T-helper 2 cell (primary cell): ENCODE measurements at regions not wholly inside any gene's neighbourhood (a gene's known extent, or its start where the extent isn't known, plus 50 kb on each side); places are given as distances from the start of the nearest gene placed in this dataset.
A peak's percentile ranks its signal among the peaks of the same experiment; 100 is the strongest.
"Not testable (repeated sequence)": the region's sequence is repeated elsewhere in the genome, so short reads cannot be mapped to it uniquely, and the experiment has no call there.

ENCODE experiments used
- DNase-seq, 5 experiments: peaks; one replicate each; pipeline versions ENCODE4 v3.0.0 to v3.0.0-alpha.2; 2012 to 2022

DNA sequence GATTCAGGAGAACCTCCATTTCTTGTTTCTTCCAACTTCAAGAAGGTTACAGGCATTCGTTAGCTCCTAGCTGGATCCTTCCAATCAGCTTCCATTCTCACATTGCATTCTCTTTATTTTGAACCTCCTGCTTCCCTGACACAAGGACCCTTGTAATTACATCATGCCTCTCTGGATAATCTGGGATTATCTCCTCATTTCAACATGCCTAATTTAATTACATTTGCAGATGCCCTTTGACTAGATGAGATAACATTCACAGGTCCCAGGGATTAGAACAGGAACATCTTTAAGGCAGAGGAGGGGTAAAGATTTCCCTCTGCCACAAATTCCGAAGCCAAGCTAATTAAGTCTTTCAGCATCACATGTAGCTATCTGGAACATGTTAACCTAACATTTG is 753.8 kb upstream of the PCDH7 start:
- DNase-seq: no peak

DNA sequence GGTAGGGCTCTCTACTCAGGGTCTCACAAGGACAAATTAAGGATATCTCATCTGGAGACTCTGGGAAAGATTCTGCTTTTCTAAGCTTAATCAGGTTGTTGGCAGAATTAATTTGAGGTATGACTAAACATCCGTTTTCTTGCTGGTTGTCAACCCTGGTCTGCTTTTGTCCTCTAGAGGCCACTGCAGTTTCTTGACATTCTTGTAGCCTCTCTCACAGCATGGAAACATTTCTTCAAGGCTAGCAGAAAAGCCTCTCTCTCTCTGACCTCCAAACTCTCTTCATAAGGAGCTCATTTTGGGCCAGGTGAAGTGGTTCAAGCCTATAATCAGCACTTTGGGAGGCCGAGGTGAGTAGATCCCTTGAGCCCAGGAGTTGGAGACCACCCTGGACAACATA is 749.5 kb upstream of the PCDH7 start:
- no peak for DNase-seq

- DNase-seq: no peak
Observed at GRCh38 chr4:29972121-29972520, 748.0 kb upstream of the PCDH7 start.

DNA sequence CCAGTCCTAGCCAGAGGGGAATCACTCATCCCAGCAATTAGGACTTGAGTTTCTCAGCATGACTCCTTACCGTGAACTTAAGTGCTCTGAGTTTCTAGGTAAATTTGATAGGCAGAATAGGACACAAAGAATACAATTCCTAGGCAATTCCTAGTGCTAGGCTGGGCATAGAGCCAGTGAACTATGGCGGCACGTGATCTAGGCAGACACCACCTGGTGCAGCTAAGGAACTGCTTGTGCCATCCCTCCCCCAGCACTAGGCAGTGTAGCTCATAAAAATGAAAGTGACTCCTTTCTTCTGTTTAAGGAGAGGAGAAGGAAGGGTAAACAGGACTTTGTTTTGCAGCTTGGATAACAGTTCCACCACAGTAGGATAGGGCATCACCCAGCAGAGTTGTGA is 736.3 kb upstream of the PCDH7 start:
- no peak for DNase-seq

GRCh38 chr4:30001628-30002027 is 718.5 kb upstream of the PCDH7 start:
- no peak for DNase-seq

DNA sequence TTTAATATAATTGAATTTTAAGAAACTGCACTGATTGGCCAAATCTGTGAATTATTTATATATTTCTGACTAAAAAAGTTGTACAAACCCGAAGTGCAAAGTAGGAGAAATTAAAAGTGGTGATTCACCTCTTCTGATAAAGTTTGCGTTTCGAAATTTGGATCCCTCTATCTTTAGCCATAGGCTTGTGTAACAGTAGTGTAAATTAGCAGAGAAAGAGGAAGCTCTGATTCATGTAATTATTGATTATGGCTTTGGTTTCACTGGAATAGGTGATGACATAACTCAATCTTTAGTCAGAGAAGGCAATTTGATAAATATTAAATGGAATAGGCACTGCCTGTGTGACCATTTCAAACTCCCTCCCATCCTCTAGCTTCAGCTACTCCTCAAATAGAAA is 717.8 kb upstream of the PCDH7 start:
- no peak for DNase-seq

GRCh38 chr4:30005995-30006394 is 714.2 kb upstream of the PCDH7 start:
- DNase-seq: no peak

- DNase-seq: no peak
Observed at GRCh38 chr4:30024526-30024925, 695.6 kb upstream of the PCDH7 start.

GRCh38 chr4:30028826-30029225 is 691.3 kb upstream of the PCDH7 start:
- no peak for DNase-seq

DNA sequence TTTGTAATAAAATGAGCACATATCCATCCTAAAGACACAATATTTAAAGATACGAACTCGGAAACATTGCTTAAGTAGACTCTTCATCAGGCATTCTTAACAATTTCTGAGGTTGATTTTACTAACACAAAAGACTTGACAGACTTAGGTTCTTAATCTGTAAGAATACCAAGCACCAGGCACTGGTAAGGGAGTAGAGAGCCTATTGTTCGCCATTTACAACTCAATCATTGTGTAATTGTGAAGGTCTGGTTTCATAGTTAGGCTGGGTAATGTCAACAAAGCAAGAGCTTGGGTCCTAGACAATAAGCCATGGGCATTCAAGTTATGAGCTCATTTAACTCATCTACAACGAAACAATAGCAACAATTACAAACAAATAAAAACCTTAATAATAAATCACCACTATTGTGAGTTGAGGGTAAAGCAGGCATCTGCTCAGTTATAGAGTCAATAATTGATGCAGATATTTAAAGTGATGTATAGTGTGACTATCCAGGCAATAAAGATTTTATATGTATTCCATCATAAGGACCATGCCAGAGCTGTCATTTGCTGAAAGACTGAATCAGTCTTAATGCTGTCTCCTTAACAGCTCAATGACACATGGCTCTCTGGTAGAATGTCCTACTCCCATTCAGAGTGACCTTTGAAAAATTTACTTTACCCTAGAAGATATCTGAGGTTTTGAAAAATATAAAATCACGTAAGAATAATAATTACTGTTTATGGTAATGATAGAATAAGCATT is 664.0 kb upstream of the PCDH7 start:
- DNase-seq: no peak

DNA sequence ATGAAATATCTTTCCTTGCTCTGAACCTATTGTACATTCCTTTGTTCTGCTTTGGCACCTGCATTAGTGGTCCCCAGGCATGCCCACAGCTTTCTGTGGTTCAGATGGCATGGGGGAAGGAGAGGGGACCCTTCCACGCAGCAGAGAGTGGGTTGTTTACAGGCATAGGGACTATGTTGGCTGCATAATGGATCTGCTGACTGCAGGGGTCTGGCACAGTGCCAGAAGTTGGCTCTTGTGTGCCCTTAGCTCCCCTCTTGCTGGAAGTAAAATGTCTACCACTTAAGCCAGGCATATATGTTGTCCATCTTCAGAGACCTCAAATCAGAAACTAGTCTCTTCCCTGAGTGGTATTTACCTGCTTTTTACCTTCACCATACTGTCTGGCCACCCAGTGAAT is 651.9 kb upstream of the PCDH7 start:
- no peak for DNase-seq

DNA sequence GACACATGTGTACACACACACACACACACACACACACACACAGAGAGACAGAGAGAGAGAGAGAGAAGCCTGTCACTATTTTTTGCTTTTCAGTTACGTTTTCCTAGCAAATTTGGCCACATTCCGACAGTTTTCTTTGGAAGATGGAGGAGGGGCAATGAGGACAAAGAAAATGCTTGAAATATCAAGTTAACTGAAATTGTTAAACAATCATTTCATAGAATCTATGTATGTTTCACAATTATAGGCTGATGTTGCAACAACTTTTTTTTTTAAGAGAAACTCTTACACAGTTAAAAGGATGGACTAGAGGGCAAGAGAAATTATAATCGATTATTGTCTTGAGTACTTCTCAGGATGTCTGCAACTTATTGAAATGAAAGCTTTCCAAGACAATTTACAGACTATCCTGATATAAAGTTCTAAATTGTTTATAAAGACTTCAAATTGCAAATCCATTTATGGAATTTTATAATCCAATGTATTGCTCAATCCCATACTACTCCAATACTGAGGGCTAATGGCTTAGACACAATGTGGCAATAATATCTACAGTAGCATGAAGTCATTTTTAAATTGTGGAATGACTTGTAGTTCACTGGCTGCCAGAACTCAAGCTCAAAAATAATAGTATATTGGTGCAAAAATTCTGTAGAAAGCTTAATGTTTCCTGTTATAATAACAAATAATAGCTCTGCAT is 647.0 kb upstream of the PCDH7 start:
- no peak for DNase-seq

- DNase-seq: peak in 1 of 5 experiments; percentile 6
Observed at GRCh38 chr4:30092420-30093128, 627.6 kb upstream of the PCDH7 start.

GRCh38 chr4:30094887-30095286 is 625.3 kb upstream of the PCDH7 start:
- DNase-seq: no peak

DNA sequence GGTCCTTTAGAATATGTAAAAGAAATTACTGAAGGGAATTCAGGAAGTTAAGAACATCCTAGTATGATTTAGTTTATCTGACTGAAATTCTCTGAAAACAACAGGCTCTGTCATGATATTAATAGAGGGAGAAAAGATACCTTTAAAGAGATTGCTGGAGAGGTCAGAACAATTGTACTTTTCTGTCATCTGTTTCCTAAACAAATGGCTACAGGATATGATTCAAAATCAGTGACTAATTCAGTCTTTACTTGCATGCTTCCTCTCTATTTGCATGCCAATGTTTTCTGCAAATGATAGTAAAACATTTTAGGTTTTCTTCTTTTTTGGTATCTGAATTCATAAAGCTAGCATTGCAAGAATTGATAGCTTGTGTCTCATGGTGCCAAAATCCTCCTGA is 616.7 kb upstream of the PCDH7 start:
- DNase-seq: no peak

DNA sequence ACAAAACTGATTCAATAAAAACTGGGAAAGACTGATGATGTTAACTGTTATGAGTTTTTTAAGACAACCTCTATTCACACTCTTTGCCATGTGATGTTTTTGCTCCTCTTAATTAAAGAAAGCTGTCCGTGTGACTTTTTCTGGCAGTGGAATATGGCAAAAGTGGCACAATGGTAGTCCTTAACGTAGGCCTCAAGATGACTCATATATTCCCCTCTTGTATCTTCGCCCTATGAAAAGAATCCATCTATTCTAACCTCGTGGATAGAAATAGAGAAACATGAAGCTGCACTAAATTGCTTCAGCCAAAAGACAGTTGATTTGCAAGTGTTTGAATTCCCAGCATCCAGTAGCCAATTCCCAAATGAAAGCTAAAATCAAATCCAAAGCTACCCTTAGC is 603.8 kb upstream of the PCDH7 start:
- DNase-seq: no peak

DNA sequence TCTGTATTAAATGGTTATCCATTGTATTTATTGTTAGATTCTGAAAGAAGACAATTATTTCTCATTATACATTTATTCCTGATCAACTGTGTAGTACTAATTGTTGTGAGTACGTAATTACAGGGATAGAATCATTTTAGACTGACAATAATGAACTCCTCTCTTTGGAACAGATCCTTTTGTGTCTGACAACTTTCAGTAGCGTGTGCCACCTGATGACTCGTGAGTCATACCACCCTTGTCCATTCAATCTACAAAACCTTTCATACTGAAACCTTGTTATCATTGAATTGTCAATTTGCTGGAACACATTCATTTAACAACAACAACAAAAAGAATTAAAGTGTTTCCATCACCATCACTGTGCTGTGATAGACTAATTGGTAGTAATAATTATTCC is 602.7 kb upstream of the PCDH7 start:
- DNase-seq: no peak

DNA sequence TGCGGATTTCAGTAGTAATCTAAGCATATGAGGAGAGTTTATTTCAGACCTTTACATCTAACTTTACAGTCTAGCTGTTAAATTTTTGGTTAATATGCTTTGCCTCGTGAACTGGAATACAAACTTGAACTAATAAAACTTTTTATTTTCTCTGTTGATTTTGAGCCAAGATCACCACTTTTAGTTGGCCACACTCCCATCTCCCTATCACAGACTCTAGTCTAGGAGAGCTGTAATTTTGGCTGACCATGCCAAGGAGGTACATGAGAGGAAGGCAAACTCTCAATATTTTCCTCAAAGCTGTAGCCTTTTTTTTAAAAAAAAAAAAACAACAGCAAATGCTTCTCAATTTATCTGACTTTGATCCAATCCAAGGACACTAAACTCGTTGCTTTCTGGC is 597.5 kb upstream of the PCDH7 start:
- no peak for DNase-seq

- not testable (repeated sequence) for DNase-seq
Observed at GRCh38 chr4:30124621-30125020, 595.5 kb upstream of the PCDH7 start.

DNA sequence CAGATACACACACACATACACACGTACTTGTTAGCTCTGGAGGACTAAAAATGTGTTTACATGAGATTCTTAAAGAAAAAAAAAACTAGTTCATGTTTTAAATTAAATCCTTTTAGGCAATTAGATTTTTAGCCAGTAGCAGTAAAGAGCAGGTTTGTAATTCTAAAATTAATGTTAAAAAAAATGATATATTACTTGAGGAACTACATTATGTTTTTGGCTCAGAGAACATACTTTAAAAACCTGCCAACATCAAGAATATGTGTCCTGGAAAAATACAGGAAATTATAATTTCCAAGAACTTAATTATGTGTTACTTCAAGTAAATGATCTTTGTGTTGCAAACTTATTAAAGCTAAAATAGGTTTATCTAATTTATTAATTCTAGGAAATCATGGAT is 594.3 kb upstream of the PCDH7 start:
- DNase-seq: no peak

- DNase-seq: no peak
Observed at GRCh38 chr4:30126351-30126750, 593.8 kb upstream of the PCDH7 start.

DNA sequence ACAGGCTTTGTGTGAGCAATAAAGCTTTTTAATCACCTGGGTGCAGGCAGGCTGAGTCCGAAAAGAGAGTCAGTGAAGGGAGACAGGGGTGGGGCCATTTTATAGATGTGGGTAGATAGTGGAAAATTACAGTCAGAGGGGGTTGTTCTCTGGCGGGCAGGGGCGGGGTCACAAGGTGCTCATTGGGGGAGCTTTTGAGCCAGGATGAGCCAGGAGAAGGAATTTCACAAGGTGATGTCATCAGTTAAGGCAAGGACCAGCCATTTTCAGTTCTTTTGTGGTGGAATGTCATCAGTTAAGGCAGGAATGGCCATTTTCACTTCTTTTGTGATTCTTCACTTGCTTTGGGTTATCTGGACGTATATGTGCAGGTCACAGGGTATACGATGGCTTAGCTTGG is 571.3 kb upstream of the PCDH7 start:
- DNase-seq: not testable (repeated sequence)

GRCh38 chr4:30149539-30149938 is 570.6 kb upstream of the PCDH7 start:
- DNase-seq: not testable (repeated sequence)

GRCh38 chr4:30153427-30153826 is 566.7 kb upstream of the PCDH7 start:
- no peak for DNase-seq
